ENCODE measurements at regions not wholly inside any gene's neighbourhood (a gene's known extent, or its start where the extent isn't known, plus 50 kb on each side); places are given as distances from the start of the nearest gene placed in this dataset.
"Not testable (repeated sequence)": the region's sequence is repeated elsewhere in the genome, so short reads cannot be mapped to it uniquely, and the experiment has no call there.

GRCh38 chr3:190934616-190935015, 72.1 kb upstream of the GMNC start:
- not testable (repeated sequence) for TF ChIP-seq CTCF, POLR2A (IDR thresholded peaks at IDR 0.05)
